CD14-positive monocyte (primary cell): ENCODE measurements at regions not wholly inside any gene's neighbourhood (a gene's known extent, or its start where the extent isn't known, plus 50 kb on each side); places are given as distances from the start of the nearest gene placed in this dataset.

ENCODE experiments used
- DNase-seq, 3 donors: peaks; one replicate each; pipeline ENCODE4 v3.0.0-alpha.2; 2011 to 2022
- H2AFZ ChIP-seq: 2 replicates; pipeline ENCODE4 v1.6.0; 2012; ENCODE audit warnings: mild to moderate bottlenecking, low read depth, low read length, inconsistent platforms; ENCODE audit not compliant: insufficient read depth, poor library complexity, severe bottlenecking
- H3K27ac ChIP-seq, 2 donors: 1 replicate in 1 of 2; 2 replicates in 1 of 2; pipeline ENCODE4 v1.5.1; 2012 to 2013; ENCODE audit warnings: low read length in 2 of 2, control low read depth in 1 of 2, inconsistent platforms in 1 of 2, low read depth in 1 of 2, mild to moderate bottlenecking in 1 of 2
- H3K27me3 ChIP-seq, 2 donors: one replicate each; pipeline versions ENCODE4 v1.6.0 to v1.6.1; 2011 to 2013; ENCODE audit warnings: low read length in 2 of 2; ENCODE audit not compliant: control insufficient read depth in 2 of 2, insufficient read depth in 2 of 2
- H3K36me3 ChIP-seq, 2 donors: replicated peaks in 1 of 2; 1 replicate in 1 of 2; 2 replicates in 1 of 2; pipeline versions ENCODE4 v1.5.1 to v1.6.1; 2012 to 2013; ENCODE audit warnings: low read length in 2 of 2, control low read depth in 1 of 2, inconsistent platforms in 1 of 2, mild to moderate bottlenecking in 1 of 2; ENCODE audit not compliant: insufficient read depth in 2 of 2, control insufficient read depth in 1 of 2
- H3K4me1 ChIP-seq, 2 donors: 1 replicate in 1 of 2; 2 replicates in 1 of 2; pipeline versions ENCODE4 v1.5.1 to v1.6.1; 2012 to 2013; ENCODE audit warnings: low read length in 2 of 2, control low read depth in 1 of 2, inconsistent platforms in 1 of 2, mild to moderate bottlenecking in 1 of 2, moderate library complexity in 1 of 2; ENCODE audit not compliant: insufficient read depth in 2 of 2, control insufficient read depth in 1 of 2
- H3K4me2 ChIP-seq: replicated peaks from 2 replicates; pipeline ENCODE3; 2012; ENCODE audit warnings: low read length, moderate library complexity, mild to moderate bottlenecking; ENCODE audit not compliant: poor library complexity, severe bottlenecking; ENCODE audit errors: extremely low read depth
- H3K4me3 ChIP-seq, 3 experiments: fragments of 200-600 bp in 1 of 3; sonication (generic) in 1 of 3; replicated peaks in 1 of 3; 1 replicate in 2 of 3; 2 replicates in 1 of 3; pipeline ENCODE4 v1.5.1; 2011 to 2013; ENCODE audit warnings: low read length in 3 of 3, mild to moderate bottlenecking in 3 of 3, control low read depth in 2 of 3, low read depth in 2 of 3, inconsistent platforms in 1 of 3, moderate library complexity in 1 of 3
- H3K79me2 ChIP-seq: 2 replicates; pipeline ENCODE4 v1.6.0; 2012; ENCODE audit warnings: mild to moderate bottlenecking, control low read depth, inconsistent platforms, low read length, moderate library complexity; ENCODE audit not compliant: insufficient read depth
- H3K9ac ChIP-seq: 2 replicates; pipeline ENCODE4 v1.6.0; 2017; ENCODE audit warnings: low read length, mild to moderate bottlenecking; ENCODE audit not compliant: insufficient read depth, poor library complexity, severe bottlenecking
- H3K9me3 ChIP-seq, 2 donors: replicated peaks in 1 of 2; 1 replicate in 1 of 2; 2 replicates in 1 of 2; pipeline versions ENCODE4 v1.5.1 to v1.6.1; 2012 to 2013; ENCODE audit warnings: low read length in 2 of 2, control low read depth in 1 of 2; ENCODE audit not compliant: control insufficient read depth in 1 of 2, insufficient read depth in 1 of 2
- H4K20me1 ChIP-seq: 2 replicates; pipeline ENCODE4 v1.6.0; 2012; ENCODE audit warnings: mild to moderate bottlenecking, low read length, control low read depth, moderate library complexity; ENCODE audit not compliant: insufficient read depth
- H3K27ac Mint-ChIP-seq, 7 donors: one replicate each; pipeline ENCODE4 v1.8.0; 2020; ENCODE audit warnings: mild to moderate bottlenecking in 7 of 7, mixed read lengths in 7 of 7, moderate library complexity in 6 of 7, inconsistent platforms in 2 of 7
- H3K27me3 Mint-ChIP-seq, 3 donors: one replicate each; pipeline ENCODE4 v1.8.0; 2021 to 2022; ENCODE audit warnings: low read depth in 3 of 3, mild to moderate bottlenecking in 3 of 3, mixed read lengths in 3 of 3, moderate library complexity in 3 of 3, inconsistent platforms in 1 of 3
- H3K36me3 Mint-ChIP-seq, 2 donors: one replicate each; pipeline ENCODE4 v1.8.0; 2020; ENCODE audit warnings: mixed read lengths in 2 of 2, inconsistent platforms in 1 of 2, mild to moderate bottlenecking in 1 of 2
- H3K4me1 Mint-ChIP-seq: one replicate; pipeline ENCODE4 v1.8.0; 2020; ENCODE audit warnings: mild to moderate bottlenecking, mixed read lengths
- H3K4me3 Mint-ChIP-seq, 2 donors: one replicate each; pipeline ENCODE4 v1.8.0; 2020; ENCODE audit warnings: mild to moderate bottlenecking in 2 of 2, mixed read lengths in 2 of 2, moderate library complexity in 1 of 2
- H3K9me3 Mint-ChIP-seq, 7 donors: one replicate each; pipeline ENCODE4 v1.8.0; 2020 to 2022; ENCODE audit warnings: mixed read lengths in 7 of 7, mild to moderate bottlenecking in 6 of 7, moderate library complexity in 6 of 7, inconsistent platforms in 2 of 7
- CTCF ChIP-seq: fragments of 200-600 bp; IDR thresholded peaks from one replicate; pipeline ENCODE4 v1.8.0; 2022; ENCODE audit warnings: antibody characterized with exemption, mild to moderate bottlenecking
- WGBS: methylation state at CpG from one replicate; pipeline ENCODE4 v1.1.5; 2013; ENCODE audit warnings: missing lambda C conversion rate; ENCODE audit not compliant: insufficient coverage; 5-methylcytosine and 5-hydroxymethylcytosine counted together
- intact Hi-C, 2 donors: fragments of 100-400 bp; cut with micrococcal nuclease; formaldehyde crosslinking; loops; one replicate each; pipeline versions ENCODE4 v1.15.0 to v1.15.1; 2023

GRCh38 chr21:20942523-20942922, 55.7 kb upstream of the NCAM2 start:
- H3K4me1 ChIP-seq: no peaks in the 10 kb centered on the region
- Mint-ChIP-seq H3K36me3 (no peaks in the 10 kb centered on the region), H3K27me3 (no peaks in the 10 kb centered on the region), H3K27ac (no peak overlapping the region), H3K4me1 (no peaks in the 10 kb centered on the region), H3K9me3 (peaks cover 0 to 6% (median 3%) of the 10 kb centered on the region in 7 donors), H3K4me3 (no peak overlapping the region)
- H3K9ac ChIP-seq: no peak overlapping the region
- no peak overlapping the region for H2AFZ ChIP-seq
- H3K4me2 ChIP-seq: no peak overlapping the region
- DNase-seq: no peak
- H3K79me2 ChIP-seq: no peaks in the 10 kb centered on the region
- no peak for TF ChIP-seq CTCF
- peaks cover 0 to 4% of the 10 kb centered on the region in 2 donors for H3K9me3 ChIP-seq
- intact Hi-C loops: no loop called here
- no peak overlapping the region for H3K4me3 ChIP-seq
- no peak overlapping the region for H3K27ac ChIP-seq
- H3K36me3 ChIP-seq: no peaks in the 10 kb centered on the region
- no peaks in the 10 kb centered on the region for H3K27me3 ChIP-seq
- no CpG with 5 or more reads among the region's 1 CpG for WGBS
- H4K20me1 ChIP-seq: no peaks in the 10 kb centered on the region

GRCh38 chr21:20943561-20943997, 54.6 kb upstream of the NCAM2 start:
- peaks cover 0 to 3% (median 3%) of the 10 kb centered on the region in 7 donors for H3K9me3 Mint-ChIP-seq
- Histone ChIP-seq H3K27me3 (no peaks in the 10 kb centered on the region), H3K9ac (no peak overlapping the region)

More at GRCh38 chr21:20943561-20943997, 54.6 kb upstream of the NCAM2 start:
- Histone ChIP-seq H3K4me2 (no peak overlapping the region), H4K20me1 (no peaks in the 10 kb centered on the region), H2AFZ (no peak overlapping the region), H3K4me3 (no peak overlapping the region), H3K36me3 (no peaks in the 10 kb centered on the region), H3K9me3 (peaks cover 0 to 4% of the 10 kb centered on the region in 2 donors), H3K4me1 (no peaks in the 10 kb centered on the region), H3K27ac (no peak overlapping the region), H3K79me2 (no peaks in the 10 kb centered on the region)
- no peaks in the 10 kb centered on the region for H3K4me1 Mint-ChIP-seq
- no peak for DNase-seq
- H3K36me3 Mint-ChIP-seq: no peaks in the 10 kb centered on the region
- no peak for TF ChIP-seq CTCF
- H3K4me3 Mint-ChIP-seq: no peak overlapping the region
- intact Hi-C loops: no loop called here
- WGBS: 93% methylated on average over 2 of the region's 5 CpGs
- H3K27ac Mint-ChIP-seq: no peak overlapping the region
- H3K27me3 Mint-ChIP-seq: no peaks in the 10 kb centered on the region
